ENCODE measurements at regions not wholly inside any gene's neighbourhood (a gene's known extent, or its start where the extent isn't known, plus 50 kb on each side); places are given as distances from the start of the nearest gene placed in this dataset.

- H3K27ac ChIP-seq (ENCODE audit: insufficient read length, low read depth, low read length), result no peak overlapping the region
- no peak overlapping the region for H2BK5ac ChIP-seq (ENCODE audit: insufficient read length, low read length)
- H3K9ac ChIP-seq (ENCODE audit: extremely low read depth, insufficient read length, low read length), result no peak overlapping the region
- H3K23me2 ChIP-seq (ENCODE audit: insufficient read length, low read depth, low read length, poor library complexity, severe bottlenecking), result no peaks in the 10 kb centered on the region
- H2BK12ac ChIP-seq (ENCODE audit: insufficient read length, low read depth, low read length), result no peak overlapping the region
- peaks cover 0 to 3% (median 2%) of the 10 kb centered on the region in 3 experiments; a peak in 2 of 7 replicates for H3K36me3 Mint-ChIP-seq (ENCODE audit: insufficient read depth in 1 of 3, low read depth in 3 of 3)
- no peak overlapping the region for H2BK20ac ChIP-seq (ENCODE audit: low read depth, low read length, poor library complexity, severe bottlenecking)
- no peak overlapping the region for H2BK120ac ChIP-seq (ENCODE audit: low read depth, low read length, poor library complexity, severe bottlenecking)
- no peaks in the 10 kb centered on the region for H3K4me1 ChIP-seq (ENCODE audit: insufficient read depth, low read length)
- H3K79me1 ChIP-seq (ENCODE audit: insufficient read depth, low read depth, low read length, poor library complexity, severe bottlenecking), result no peaks in the 10 kb centered on the region
- no peak overlapping the region for H3K27ac Mint-ChIP-seq
- H2BK15ac ChIP-seq (ENCODE audit: low read depth, low read length), result no peak overlapping the region
- H4K20me1 ChIP-seq (ENCODE audit: control insufficient read depth, insufficient read depth, insufficient read length), result no peaks in the 10 kb centered on the region
- H3T11ph ChIP-seq (ENCODE audit: low read length), result no peak overlapping the region
- H3K23ac ChIP-seq (ENCODE audit: insufficient read length, low read depth, low read length), result no peak overlapping the region
- H4K8ac ChIP-seq (replicated peaks; ENCODE audit: insufficient read length, low read depth, low read length), result no peak overlapping the region
- no peak overlapping the region for H2AK5ac ChIP-seq (ENCODE audit: insufficient read length, low read length)
- no peak for TF ChIP-seq CTCF (conservative IDR thresholded peaks at IDR 0.05)
- H2AFZ ChIP-seq (ENCODE audit: low read length), result no peak overlapping the region
- H3K79me2 ChIP-seq (ENCODE audit: insufficient read depth, low read length), result no peaks in the 10 kb centered on the region
- H3K4ac ChIP-seq (ENCODE audit: low read depth, low read length), result no peak overlapping the region
- no peak overlapping the region for H3K4me2 ChIP-seq (ENCODE audit: insufficient read depth, insufficient read length, low read length)
- no peak for DNase-seq
- no peaks in the 10 kb centered on the region for H3K27me3 Mint-ChIP-seq (ENCODE audit: low read depth)
- H4K91ac ChIP-seq (ENCODE audit: insufficient read length, low read depth, low read length), result no peak overlapping the region
- H3K9me3 ChIP-seq (ENCODE audit: control insufficient read depth, low read depth, low read length), result no peaks in the 10 kb centered on the region
- H3K4me1 Mint-ChIP-seq, result peaks cover 6 to 7% of the 10 kb centered on the region in 2 experiments
- WGBS (ENCODE audit: extremely low coverage, insufficient read length, low lambda C conversion rate), result no CpG with 5 or more reads among the region's 6 CpGs
- no peaks in the 10 kb centered on the region for H3K27me3 ChIP-seq (ENCODE audit: insufficient read depth, low read length)
- no peak overlapping the region for H3K56ac ChIP-seq (ENCODE audit: insufficient read length, low read depth, low read length)
- H3K4me3 Mint-ChIP-seq, result no peak overlapping the region
- no peak overlapping the region for H3K14ac ChIP-seq (ENCODE audit: insufficient read depth, low read length)
- no peak overlapping the region for H3K18ac ChIP-seq (ENCODE audit: insufficient read length, low read depth, low read length)
- peaks cover 3 to 5% of the 10 kb centered on the region in 2 experiments; a peak in 4 of 5 replicates for H3K9me3 Mint-ChIP-seq
- H4K5ac ChIP-seq (ENCODE audit: insufficient read length, low read depth, low read length), result no peak overlapping the region
Observed at GRCh38 chr3:163983940-163984339, 1094.4 kb downstream of the SI start.
